PC-3 (cell line): ENCODE measurements at regions not wholly inside any gene's neighbourhood (a gene's known extent, or its start where the extent isn't known, plus 50 kb on each side); places are given as distances from the start of the nearest gene placed in this dataset.
A peak's percentile ranks its signal among the peaks of the same experiment; 100 is the strongest.

Experiments used
- ATAC-seq: fragments of 200-7000 bp; cut with Tn5 transposase; 2 replicates; pipeline ENCODE4 v1.9.1; 2020; ENCODE audit warnings: mild to moderate bottlenecking, moderate library complexity
- BruUV-seq: library from RNA; stranded (reverse); fragments of 400-500 nt; replicated peaks from 2 replicates; lab custom pipeline; 2021; lab: Mats Ljungman, UMichigan
- CTCF ChIA-PET: fragments of 300-600 bp; sonication (Branson Sonifier 250); formaldehyde crosslinking; loops from one replicate; lab custom pipeline; 2022; ENCODE audit warnings: antibody characterized with exemption; lab: Charles Lee
- POLR2A ChIA-PET: fragments of 300-600 bp; sonication (Branson Sonifier 250); formaldehyde crosslinking; loops from one replicate; lab custom pipeline; 2022; ENCODE audit warnings: antibody characterized with exemption; ENCODE audit not compliant: unreplicated experiment; lab: Charles Lee
- DNase-seq: peaks from one replicate; pipeline ENCODE4 v3.0.0-alpha.2; 2015
- H2AFZ ChIP-seq: fragments of 300-600 bp; sonication (generic); 2 replicates; pipeline ENCODE4 v1.6.0; 2016; ENCODE audit warnings: antibody characterized with exemption, low read length
- H3F3A ChIP-seq: fragments of 300-600 bp; sonication (generic); one replicate; pipeline ENCODE4 v1.6.0; 2017; ENCODE audit warnings: antibody characterized with exemption, low read length, control low read depth, mild to moderate bottlenecking; ENCODE audit not compliant: unreplicated experiment
- H3K27ac ChIP-seq: fragments of 300-600 bp; sonication (generic); 2 replicates; pipeline ENCODE4 v1.5.1; 2016; ENCODE audit warnings: mild to moderate bottlenecking, low read length
- H3K27me3 ChIP-seq: fragments of 300-600 bp; sonication (generic); 2 replicates; pipeline ENCODE4 v1.6.1; 2016; ENCODE audit warnings: low read length, mixed read lengths
- H3K36me3 ChIP-seq: fragments of 300-600 bp; sonication (generic); 2 replicates; pipeline ENCODE4 v1.6.1; 2016; ENCODE audit warnings: low read depth, mixed run types, low read length, mixed read lengths
- H3K4me1 ChIP-seq: fragments of 300-600 bp; sonication (generic); 2 replicates; pipeline ENCODE4 v1.5.1; 2016; ENCODE audit warnings: low read length; ENCODE audit not compliant: insufficient read depth
- H3K4me2 ChIP-seq: fragments of 300-600 bp; sonication (generic); 2 replicates; pipeline ENCODE4 v1.6.0; 2016; ENCODE audit warnings: low read length
- H3K4me3 ChIP-seq: fragments of 300-600 bp; sonication (generic); 2 replicates; pipeline ENCODE4 v1.5.1; 2016; ENCODE audit warnings: mild to moderate bottlenecking, low read length, mixed read lengths
- H3K79me2 ChIP-seq: fragments of 300-600 bp; sonication (generic); 2 replicates; pipeline ENCODE4 v1.6.1; 2017; ENCODE audit warnings: low read length, mixed read lengths
- H3K9ac ChIP-seq: fragments of 300-600 bp; sonication (generic); 2 replicates; pipeline ENCODE4 v1.6.0; 2016; ENCODE audit warnings: mild to moderate bottlenecking, low read length
- H3K9me2 ChIP-seq: fragments of 300-600 bp; sonication (generic); replicated peaks from 2 replicates; pipeline ENCODE4 v1.6.1; 2016; ENCODE audit warnings: mixed run types, low read length, mixed read lengths
- H3K9me3 ChIP-seq: fragments of 300-600 bp; sonication (generic); 2 replicates; pipeline ENCODE4 v1.6.1; 2016; ENCODE audit warnings: low read length, mixed read lengths
- H4K20me1 ChIP-seq: fragments of 300-600 bp; sonication (generic); 2 replicates; pipeline ENCODE4 v1.6.1; 2016; ENCODE audit warnings: low read length, mixed read lengths
- CTCF ChIP-seq: fragments of 300-600 bp; sonication (generic); conservative IDR thresholded peaks from 2 replicates; pipeline ENCODE4 v1.5.1; 2017; ENCODE audit warnings: antibody characterized with exemption, low read depth, mild to moderate bottlenecking, low read length
- EZH2 ChIP-seq: fragments of 300-600 bp; sonication (generic); IDR thresholded peaks from one replicate; pipeline ENCODE4 v1.6.1; 2017; ENCODE audit warnings: antibody characterized with exemption, mild to moderate bottlenecking, low read length; ENCODE audit not compliant: unreplicated experiment
- EZH2phosphoT487 ChIP-seq: fragments of 300-600 bp; sonication (generic); IDR thresholded peaks from 2 replicates; pipeline ENCODE4 v1.6.1; 2018; ENCODE audit warnings: mild to moderate bottlenecking, antibody characterized with exemption, low read length, borderline replicate concordance
- intact Hi-C: fragments of 100-400 bp; cut with micrococcal nuclease; formaldehyde crosslinking; loops from 2 replicates; pipeline ENCODE4 v1.9.0; 2023

DNA sequence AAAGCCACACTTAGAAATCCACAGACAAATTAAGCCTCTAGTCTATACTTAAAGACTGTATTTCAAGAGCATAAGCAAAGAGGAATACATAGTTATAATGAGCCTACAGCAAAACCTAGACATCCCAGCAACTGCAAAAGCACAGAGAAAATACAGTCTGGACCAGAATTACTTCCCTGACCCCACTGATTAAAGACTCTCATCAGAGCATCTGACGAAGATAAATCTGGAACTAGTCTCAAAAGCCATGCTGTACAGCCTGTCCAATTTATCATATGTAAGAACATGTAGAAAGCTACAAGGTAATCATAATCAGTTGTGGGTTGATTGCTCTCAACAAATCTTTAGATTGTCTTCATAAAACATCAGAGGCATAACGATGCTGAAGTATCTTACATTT lies 285.1 kb upstream of the CAND1 start:
- no TSS peak for BruUV-seq
- Histone ChIP-seq H3K9ac (no peak overlapping the region), H3F3A (no peaks in the 10 kb centered on the region), H3K79me2 (no peaks in the 10 kb centered on the region), H3K27ac (no peak overlapping the region), H2AFZ (no peak overlapping the region), H3K4me2 (no peak overlapping the region), H3K36me3 (no peaks in the 10 kb centered on the region), H3K4me1 (0 out of 2 replicates have a peak, but pooled peaks cover 3% of the 10 kb centered on the region), H3K9me2 (0 out of 2 replicates have a peak, but pooled peaks cover 3% of the 10 kb centered on the region), H3K27me3 (no peaks in the 10 kb centered on the region), H3K4me3 (no peak overlapping the region), H3K9me3 (no peaks in the 10 kb centered on the region), H4K20me1 (no peaks in the 10 kb centered on the region)
- TF ChIP-seq EZH2phosphoT487, result no peak
- no peak for TF ChIP-seq CTCF
- TF ChIP-seq EZH2, result no peak
- ChIA-PET CTCF (no interaction called here), POLR2A (no interaction called here)
- no peak for ATAC-seq
- DNase-seq, result no peak
- intact Hi-C loops, result no loop called here

DNA sequence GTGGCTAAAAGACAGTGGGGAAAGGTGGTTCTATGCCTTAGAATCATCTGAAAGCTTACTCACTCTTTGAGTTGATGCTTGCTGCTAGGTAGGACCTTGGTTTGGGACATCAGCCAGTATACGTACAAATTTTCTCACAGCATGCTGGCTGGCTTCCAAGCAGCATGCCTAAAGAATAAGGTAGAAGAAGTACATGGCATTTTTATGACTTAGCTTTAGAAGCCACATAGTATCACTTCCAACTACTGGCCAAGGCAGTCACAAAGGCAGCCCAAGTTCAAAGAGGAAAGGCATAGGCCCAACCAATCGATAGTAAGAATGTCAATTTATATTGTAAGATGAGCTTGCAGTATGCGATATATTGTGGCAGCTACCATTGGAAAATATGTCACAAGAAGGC lies 284.2 kb upstream of the CAND1 start:
- ATAC-seq (peak; percentile 66), DNase-seq (peak; percentile 85)
- Histone ChIP-seq H3K4me2 (no peak overlapping the region), H3K9me2 (0 out of 2 replicates have a peak, but pooled peaks cover 3% of the 10 kb centered on the region), H3K27me3 (no peaks in the 10 kb centered on the region), H2AFZ (no peak overlapping the region), H3K4me1 (0 out of 2 replicates have a peak, but pooled peaks cover 3% of the 10 kb centered on the region), H3K36me3 (no peaks in the 10 kb centered on the region), H3K27ac (no peak overlapping the region), H3K9me3 (no peaks in the 10 kb centered on the region), H3K9ac (no peak overlapping the region), H3K4me3 (no peak overlapping the region), H3F3A (no peaks in the 10 kb centered on the region), H4K20me1 (no peaks in the 10 kb centered on the region), H3K79me2 (no peaks in the 10 kb centered on the region)
- no TSS peak for BruUV-seq
- POLR2A ChIA-PET, result interaction anchor here (0.6 kb wide), 1 partner anchor 1667 kb away, joined by 3 read pairs; no protein-coding TSS in a partner anchor
- TF ChIP-seq CTCF, result no peak
- TF ChIP-seq EZH2, result no peak
- TF ChIP-seq EZH2phosphoT487, result no peak
- CTCF ChIA-PET, result interaction anchor here (0.5 to 0.6 kb wide), 2 partner anchors 83 to 134 kb away, joined by 4 read pairs; no protein-coding TSS in a partner anchor
- intact Hi-C loops, result no loop called here

DNA sequence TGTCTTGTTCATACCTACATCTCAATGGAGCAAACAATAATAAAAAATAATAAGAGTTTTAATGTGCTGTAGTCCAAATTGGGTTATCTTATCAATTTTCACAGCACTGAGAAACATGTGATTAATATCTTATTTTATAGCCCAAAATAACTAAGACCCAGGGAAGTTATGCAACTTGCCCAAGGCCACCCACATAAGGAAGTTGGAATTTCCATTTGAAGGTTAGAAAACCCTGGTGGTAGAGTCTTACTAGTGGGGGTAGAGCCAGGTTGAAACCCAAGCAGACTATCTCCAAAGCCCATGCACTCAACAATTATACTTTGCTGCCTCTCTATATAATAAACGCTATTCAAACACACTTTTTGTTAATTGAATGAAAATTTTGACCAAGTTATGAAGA lies 270.0 kb upstream of the CAND1 start:
- Histone ChIP-seq H3K36me3 (no peaks in the 10 kb centered on the region), H3K27ac (no peak overlapping the region), H3K9me3 (no peaks in the 10 kb centered on the region), H3K4me1 (0 out of 2 replicates have a peak, but pooled peaks cover 4% of the 10 kb centered on the region), H3K4me2 (no peak overlapping the region), H3F3A (no peaks in the 10 kb centered on the region), H3K79me2 (no peaks in the 10 kb centered on the region), H3K4me3 (no peak overlapping the region), H3K27me3 (no peaks in the 10 kb centered on the region), H3K9me2 (no peaks in the 10 kb centered on the region), H3K9ac (no peak overlapping the region), H4K20me1 (no peaks in the 10 kb centered on the region), H2AFZ (no peak overlapping the region)
- no TSS peak for BruUV-seq
- POLR2A ChIA-PET, result no interaction called here
- CTCF ChIA-PET, result no interaction called here
- no peak for DNase-seq
- TF ChIP-seq CTCF (no peak), EZH2phosphoT487 (no peak), EZH2 (no peak)
- no peak for ATAC-seq
- intact Hi-C loops, result no loop called here
